HG03571 (cell line): ENCODE measurements at regions not wholly inside any gene's neighbourhood (a gene's known extent, or its start where the extent isn't known, plus 50 kb on each side); places are given as distances from the start of the nearest gene placed in this dataset.

ENCODE experiments used
- ATAC-seq: cut with Tn5 transposase; IDR thresholded peaks from one replicate; pipeline ENCODE4 v1.9.1; 2021; ENCODE audit not compliant: unreplicated experiment

DNA sequence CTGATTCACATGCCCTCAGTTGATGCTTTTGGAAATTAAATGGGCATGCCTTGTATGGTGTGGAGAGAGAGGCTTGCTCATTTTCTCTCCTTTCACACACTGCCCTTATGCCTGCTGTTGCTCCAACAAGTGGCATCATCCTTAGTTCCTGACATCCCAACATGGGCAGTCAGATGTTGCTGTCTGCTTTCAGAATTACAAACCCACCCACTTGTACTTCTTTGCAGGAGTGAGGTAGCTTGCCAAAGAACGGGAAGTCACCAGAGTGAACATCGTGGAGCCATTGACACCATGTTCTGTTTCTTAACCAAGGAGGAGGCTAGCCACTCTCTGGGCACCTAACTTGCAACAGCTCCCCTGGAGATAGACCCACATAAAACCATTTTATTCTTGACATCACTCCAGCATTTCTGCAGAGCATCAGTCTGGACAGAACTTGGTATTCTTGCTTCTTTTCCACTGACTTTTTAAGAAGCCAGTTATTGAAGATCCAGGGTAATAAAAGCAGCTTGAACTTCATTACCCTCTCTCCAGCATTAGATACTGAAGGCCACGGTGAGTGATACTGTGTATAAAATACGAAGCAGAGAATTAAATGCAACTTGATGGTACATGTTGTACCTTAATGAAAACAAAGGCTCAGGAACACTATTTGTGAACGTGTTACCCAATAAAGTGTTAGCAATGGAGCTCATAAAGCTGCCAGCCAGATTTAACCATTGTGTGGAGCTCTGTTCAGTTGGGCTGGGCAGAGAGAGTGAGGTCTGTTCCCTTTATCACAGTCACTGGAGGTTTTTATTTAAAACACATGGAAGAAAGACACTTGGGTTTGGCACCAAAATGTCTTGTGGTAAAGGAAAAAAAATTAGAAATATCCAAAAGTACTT lies 195.8 kb upstream of the HABP2 start:
- no peak for ATAC-seq

DNA sequence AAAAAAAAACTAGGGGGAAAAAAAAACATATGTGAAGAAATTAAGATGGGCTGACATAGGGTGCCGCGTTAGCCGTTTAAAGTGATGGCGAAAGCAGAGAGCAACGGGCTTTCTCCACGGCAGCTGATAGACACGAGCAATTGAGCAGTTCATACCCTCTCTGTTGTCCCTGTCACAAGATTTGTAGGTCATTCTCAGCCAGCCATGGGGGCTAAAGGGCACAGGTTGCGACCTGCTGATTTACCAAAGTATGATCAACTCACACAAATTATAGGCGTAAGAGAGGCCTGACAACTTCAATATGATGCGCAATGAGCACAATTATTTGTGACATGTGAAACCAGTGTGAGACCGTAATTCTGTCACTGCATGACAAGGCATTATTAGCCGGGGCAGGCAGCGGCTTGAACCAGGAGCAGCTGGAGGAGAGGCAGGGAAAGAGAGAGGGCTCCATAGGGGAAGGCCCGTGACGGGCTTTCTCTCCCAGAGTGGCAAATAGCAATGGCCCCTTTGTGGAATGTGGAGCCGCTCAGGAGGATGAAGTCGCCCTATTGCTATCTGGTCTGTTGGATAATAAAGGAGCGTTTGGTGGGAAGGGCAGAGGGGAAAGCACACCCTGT lies 195.1 kb upstream of the HABP2 start:
- no peak for ATAC-seq

- ATAC-seq: no peak
Observed at GRCh38 chr10:113359655-113360054, 193.2 kb upstream of the HABP2 start.

DNA sequence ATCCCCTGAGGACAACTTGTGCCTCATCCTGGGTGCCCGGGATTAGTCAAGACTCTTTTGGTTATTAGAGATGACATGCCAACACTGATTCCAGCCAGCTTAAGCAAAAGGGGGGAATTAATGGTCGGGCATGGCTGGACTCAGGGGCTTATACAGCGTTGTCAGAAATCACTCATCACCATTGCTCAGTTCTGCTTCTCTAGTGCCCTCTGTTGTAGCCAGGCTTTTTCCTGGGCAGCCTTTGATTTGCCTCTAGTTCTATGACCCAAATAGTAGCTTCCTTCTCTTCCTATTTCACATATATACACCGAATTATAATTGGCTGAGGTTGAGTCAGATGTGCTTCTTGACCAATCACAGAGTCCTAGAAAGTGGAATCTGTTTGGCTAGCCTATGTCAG lies 192.0 kb upstream of the HABP2 start:
- no peak for ATAC-seq

- ATAC-seq: no peak
Observed at GRCh38 chr10:113362645-113363091, 190.2 kb upstream of the HABP2 start.

DNA sequence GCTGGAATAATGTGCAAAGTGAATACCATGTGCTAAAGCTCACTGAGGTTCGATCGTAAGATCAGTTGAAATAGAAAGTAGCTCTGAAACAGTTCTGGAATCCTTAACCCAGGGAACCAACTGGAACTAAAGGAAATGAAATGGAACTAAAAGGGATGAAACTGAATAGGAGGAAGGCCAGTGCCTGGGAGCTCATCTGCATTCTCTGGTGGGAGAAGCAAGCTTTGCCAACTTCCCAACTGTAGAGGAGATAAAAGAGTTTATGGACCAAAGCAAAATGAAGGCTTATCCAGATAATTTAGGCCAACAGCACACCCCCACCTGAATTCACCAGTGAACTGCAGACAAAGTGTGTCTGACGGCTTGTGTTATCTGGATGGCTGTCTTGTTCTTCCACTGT lies 188.6 kb upstream of the HABP2 start:
- ATAC-seq: no peak

GRCh38 chr10:113368666-113369364 lies 184.0 kb upstream of the HABP2 start:
- no peak for ATAC-seq

GRCh38 chr10:113369365-113369694 lies 183.5 kb upstream of the HABP2 start:
- ATAC-seq: no peak

DNA sequence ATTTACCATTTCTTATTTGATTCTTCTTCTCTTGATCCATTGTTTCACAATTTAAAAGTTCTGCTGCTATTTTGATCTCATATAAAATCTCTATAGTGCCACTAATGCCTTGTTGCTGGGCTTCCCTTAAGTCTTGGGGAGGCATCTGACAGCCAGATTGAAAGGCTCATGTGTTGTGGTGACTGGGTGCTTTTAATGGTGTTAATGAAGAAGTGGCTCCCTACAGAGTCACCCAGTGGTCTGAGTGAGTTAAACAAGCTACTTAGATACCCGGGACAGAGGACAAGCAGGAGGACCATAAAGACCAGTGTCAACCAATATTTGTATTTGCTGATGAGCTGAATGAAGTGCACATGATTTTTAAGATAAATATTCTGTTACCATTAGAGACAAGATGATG lies 176.4 kb upstream of the HABP2 start:
- no peak for ATAC-seq

DNA sequence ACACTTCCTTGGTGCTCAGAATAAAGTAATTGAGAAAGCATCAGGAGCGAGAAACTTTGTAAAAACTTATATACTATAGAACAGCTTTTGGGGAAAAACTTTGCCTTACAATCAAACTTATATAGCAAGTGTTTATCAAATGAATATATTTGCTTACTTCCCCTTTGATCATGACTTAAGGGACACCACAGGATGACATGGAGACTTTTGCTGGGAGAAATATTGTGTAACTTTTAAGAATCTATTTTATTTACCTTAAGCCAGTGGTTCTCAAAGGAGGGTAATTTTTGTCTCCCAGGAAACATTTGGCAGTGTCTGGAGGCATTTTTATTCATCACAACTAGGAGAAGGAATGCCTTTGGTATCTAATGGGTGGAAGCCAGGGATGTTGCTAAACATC lies 173.8 kb upstream of the HABP2 start:
- ATAC-seq: no peak

DNA sequence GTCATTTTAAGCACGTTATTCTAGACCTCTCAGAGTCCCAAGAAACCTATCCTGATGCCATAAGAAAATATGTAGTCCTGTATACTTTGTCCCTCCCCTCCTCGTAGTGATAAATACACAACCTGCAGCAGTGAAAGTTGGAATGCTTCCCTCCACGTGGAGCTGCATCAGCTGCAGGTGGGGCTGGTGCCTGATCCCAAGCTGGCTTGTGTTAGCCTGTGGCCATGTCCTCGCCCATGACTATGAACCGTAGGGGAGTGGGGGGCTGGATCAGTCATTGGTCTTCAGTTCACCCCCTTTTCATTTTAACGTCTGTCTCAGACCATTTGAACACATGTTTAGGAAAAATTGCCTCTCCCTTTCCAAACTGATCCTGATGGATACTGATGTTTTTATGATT lies 171.4 kb upstream of the HABP2 start:
- ATAC-seq: no peak

GRCh38 chr10:113381981-113382509 lies 170.8 kb upstream of the HABP2 start:
- peak; percentile 67 for ATAC-seq

DNA sequence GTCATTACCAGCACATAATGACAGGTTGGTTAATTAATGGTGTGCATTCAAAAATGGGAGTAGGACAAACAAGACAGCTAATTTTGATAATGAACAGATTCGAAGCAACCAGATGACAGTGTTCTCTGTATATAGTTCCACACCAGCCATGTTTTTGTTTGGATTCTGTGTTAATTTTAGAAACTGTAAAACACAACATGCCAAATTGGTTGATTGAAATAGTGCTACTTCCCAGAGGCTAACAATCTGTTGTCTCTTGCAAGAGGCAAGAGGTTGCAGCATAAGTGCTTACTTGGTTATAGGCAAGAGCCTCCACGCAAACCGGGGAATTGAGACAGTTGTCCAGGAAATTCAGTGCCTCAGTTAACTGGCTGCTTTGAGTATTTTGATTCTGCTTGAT lies 170.2 kb upstream of the HABP2 start:
- ATAC-seq: no peak

DNA sequence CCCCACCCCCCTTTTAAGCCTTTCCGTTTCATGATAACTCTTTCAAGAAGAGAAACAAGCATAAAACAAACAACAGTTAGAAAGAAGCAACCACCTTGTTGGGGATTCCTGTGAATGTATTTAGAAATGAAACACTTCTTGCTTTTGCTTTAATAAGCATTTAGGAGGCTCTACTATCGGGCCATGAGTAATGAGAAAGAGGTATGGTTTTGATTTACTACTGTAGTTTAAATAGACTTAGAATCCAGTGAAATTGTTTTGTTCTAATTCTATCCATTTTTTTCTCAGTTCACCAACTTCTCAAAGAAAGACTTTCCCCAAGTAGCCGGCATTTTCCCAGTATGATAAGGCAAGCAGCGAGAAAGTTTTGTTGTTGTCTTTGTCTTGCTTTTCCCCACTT lies 168.7 kb upstream of the HABP2 start:
- no peak for ATAC-seq

- peak; percentile 85 for ATAC-seq
Observed at GRCh38 chr10:113385021-113385999, 167.5 kb upstream of the HABP2 start.

GRCh38 chr10:113386005-113386404 lies 166.8 kb upstream of the HABP2 start:
- no peak for ATAC-seq

- no peak for ATAC-seq
Observed at GRCh38 chr10:113389969-113390368, 162.9 kb upstream of the HABP2 start.

GRCh38 chr10:113390896-113391295 lies 162.0 kb upstream of the HABP2 start:
- ATAC-seq: no peak

- no peak for ATAC-seq
Observed at GRCh38 chr10:113397047-113397446, 155.8 kb upstream of the HABP2 start.

GRCh38 chr10:113399065-113399464 lies 153.8 kb upstream of the HABP2 start:
- ATAC-seq: no peak

- ATAC-seq: no peak
Observed at GRCh38 chr10:113402602-113403001, 150.3 kb upstream of the HABP2 start.
